DOHH2 (cell line): ENCODE measurements at regions not wholly inside any gene's neighbourhood (a gene's known extent, or its start where the extent isn't known, plus 50 kb on each side); places are given as distances from the start of the nearest gene placed in this dataset.

ENCODE experiments used
- H3F3A ChIP-seq: fragments of 200-600 bp; sonication (generic), shearing (Covaris generic); 2 replicates; pipeline ENCODE4 v1.6.0; 2016; ENCODE audit warnings: antibody characterized with exemption, mild to moderate bottlenecking; ENCODE audit not compliant: control insufficient read depth, insufficient read depth
- H3K27ac ChIP-seq: fragments of 200-600 bp; sonication (generic); 2 replicates; pipeline ENCODE4 v1.5.1; 2014; ENCODE audit warnings: low read depth, mild to moderate bottlenecking, low read length, moderate library complexity
- H3K27me3 ChIP-seq: fragments of 200-600 bp; sonication (generic); 2 replicates; pipeline ENCODE4 v1.6.1; 2014; ENCODE audit warnings: mild to moderate bottlenecking, low read length, mixed read lengths; ENCODE audit not compliant: control insufficient read depth
- H3K36me3 ChIP-seq: fragments of 200-600 bp; sonication (generic); 2 replicates; pipeline ENCODE4 v1.6.1; 2014; ENCODE audit warnings: mild to moderate bottlenecking, low read length, moderate library complexity, mixed read lengths; ENCODE audit not compliant: control insufficient read depth
- H3K4me1 ChIP-seq: fragments of 200-600 bp; sonication (generic); 2 replicates; pipeline ENCODE4 v1.6.1; 2014; ENCODE audit warnings: mild to moderate bottlenecking, low read length, mixed read lengths; ENCODE audit not compliant: control insufficient read depth
- H3K4me2 ChIP-seq: fragments of 200-600 bp; sonication (generic); 2 replicates; pipeline ENCODE4 v1.6.0; 2014; ENCODE audit warnings: mild to moderate bottlenecking, low read length, moderate library complexity
- H3K4me3 ChIP-seq: fragments of 200-600 bp; sonication (generic); 2 replicates; pipeline ENCODE4 v1.5.1; 2014; ENCODE audit warnings: mild to moderate bottlenecking, low read length, mixed read lengths
- H3K79me2 ChIP-seq: fragments of 200-600 bp; sonication (generic); 2 replicates; pipeline ENCODE4 v1.6.1; 2014; ENCODE audit warnings: mild to moderate bottlenecking, low read length, mixed read lengths; ENCODE audit not compliant: control insufficient read depth
- H3K9me2 ChIP-seq: fragments of 200-600 bp; sonication (generic); replicated peaks from 2 replicates; pipeline ENCODE4 v1.6.1; 2014; ENCODE audit warnings: mild to moderate bottlenecking, low read length, mixed read lengths; ENCODE audit not compliant: control insufficient read depth
- H3K9me3 ChIP-seq: fragments of 200-600 bp; sonication (generic); 2 replicates; pipeline ENCODE4 v1.6.1; 2014; ENCODE audit warnings: antibody characterized with exemption, low read length, mixed read lengths; ENCODE audit not compliant: control insufficient read depth, insufficient read depth
- H4K20me1 ChIP-seq: fragments of 200-600 bp; sonication (generic); 2 replicates; pipeline ENCODE4 v1.6.0; 2014; ENCODE audit warnings: low read depth, mild to moderate bottlenecking, antibody characterized with exemption, low read length, moderate library complexity; ENCODE audit not compliant: control insufficient read depth, insufficient read depth
- EZH2phosphoT487 ChIP-seq: fragments of 200-600 bp; sonication (generic); IDR thresholded peaks from 2 replicates; pipeline ENCODE4 v1.6.1; 2017; ENCODE audit warnings: borderline replicate concordance, mild to moderate bottlenecking, antibody characterized with exemption, low read length, moderate library complexity, mixed read lengths
- TF ChIP-seq, protein P1 (sequence below): fragments of 200-600 bp; sonication (generic); IDR thresholded peaks from one replicate; pipeline ENCODE4 v1.5.1; 2014; ENCODE audit warnings: antibody characterized with exemption, mild to moderate bottlenecking, low read depth, low read length; ENCODE audit not compliant: poor library complexity, severe bottlenecking

DNA sequence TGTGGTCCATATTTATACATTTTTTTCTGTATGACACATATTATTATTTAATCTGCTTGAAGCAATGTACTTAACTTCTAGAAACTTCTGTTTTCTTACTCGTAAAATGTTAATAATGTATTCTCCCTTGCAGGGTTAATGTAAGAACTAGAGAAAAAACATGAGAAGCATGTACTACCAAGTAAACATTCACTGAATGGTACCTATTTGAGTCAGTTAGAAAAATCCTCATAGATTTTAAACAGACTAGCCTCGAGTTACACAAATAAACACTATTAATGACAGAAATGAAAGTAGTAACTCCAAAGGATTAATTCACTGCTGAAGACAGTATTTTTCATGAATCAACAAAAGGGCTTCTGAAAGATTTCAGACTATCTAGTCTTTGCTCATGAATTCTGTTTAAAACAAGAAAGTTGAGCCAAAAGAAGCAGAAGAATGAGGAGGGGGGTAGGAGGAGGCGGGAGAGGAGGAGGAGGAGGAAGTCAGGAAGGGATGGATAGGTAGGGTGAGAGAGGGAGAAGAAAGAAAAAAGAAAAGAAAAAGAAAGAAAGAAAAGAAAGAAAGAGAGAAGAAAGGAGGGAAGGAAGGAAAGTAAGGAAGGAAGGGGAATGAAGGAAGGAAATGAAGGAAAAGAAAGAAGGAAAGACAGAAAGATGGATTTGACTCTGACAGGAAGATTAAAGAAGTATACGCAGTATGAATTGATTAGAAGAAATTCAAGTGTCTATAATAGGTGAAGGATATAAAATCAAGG, 68.2 kb upstream of the CCDC91 start:
- Histone ChIP-seq H3F3A (no peaks in the 10 kb centered on the region), H3K4me3 (no peak overlapping the region), H3K27ac (no peak overlapping the region), H4K20me1 (no peaks in the 10 kb centered on the region), H3K4me1 (no peaks in the 10 kb centered on the region), H3K27me3 (no peaks in the 10 kb centered on the region), H3K9me2 (no peaks in the 10 kb centered on the region; the same call in 1 of the 2 replicates), H3K79me2 (no peaks in the 10 kb centered on the region), H3K4me2 (no peak overlapping the region), H3K36me3 (no peaks in the 10 kb centered on the region), H3K9me3 (no peaks in the 10 kb centered on the region)
- TF ChIP-seq EZH2phosphoT487: no peak
- TF ChIP-seq, protein P1, sequence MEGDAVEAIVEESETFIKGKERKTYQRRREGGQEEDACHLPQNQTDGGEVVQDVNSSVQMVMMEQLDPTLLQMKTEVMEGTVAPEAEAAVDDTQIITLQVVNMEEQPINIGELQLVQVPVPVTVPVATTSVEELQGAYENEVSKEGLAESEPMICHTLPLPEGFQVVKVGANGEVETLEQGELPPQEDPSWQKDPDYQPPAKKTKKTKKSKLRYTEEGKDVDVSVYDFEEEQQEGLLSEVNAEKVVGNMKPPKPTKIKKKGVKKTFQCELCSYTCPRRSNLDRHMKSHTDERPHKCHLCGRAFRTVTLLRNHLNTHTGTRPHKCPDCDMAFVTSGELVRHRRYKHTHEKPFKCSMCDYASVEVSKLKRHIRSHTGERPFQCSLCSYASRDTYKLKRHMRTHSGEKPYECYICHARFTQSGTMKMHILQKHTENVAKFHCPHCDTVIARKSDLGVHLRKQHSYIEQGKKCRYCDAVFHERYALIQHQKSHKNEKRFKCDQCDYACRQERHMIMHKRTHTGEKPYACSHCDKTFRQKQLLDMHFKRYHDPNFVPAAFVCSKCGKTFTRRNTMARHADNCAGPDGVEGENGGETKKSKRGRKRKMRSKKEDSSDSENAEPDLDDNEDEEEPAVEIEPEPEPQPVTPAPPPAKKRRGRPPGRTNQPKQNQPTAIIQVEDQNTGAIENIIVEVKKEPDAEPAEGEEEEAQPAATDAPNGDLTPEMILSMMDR: no peak

- TF ChIP-seq EZH2phosphoT487: no peak
- TF ChIP-seq, protein P1: no peak
- Histone ChIP-seq H3K9me3 (no peaks in the 10 kb centered on the region), H3K4me2 (no peak overlapping the region), H3K9me2 (no peaks in the 10 kb centered on the region; the same call in 1 of the 2 replicates), H4K20me1 (no peaks in the 10 kb centered on the region), H3K4me1 (no peaks in the 10 kb centered on the region), H3K27ac (no peak overlapping the region), H3K79me2 (no peaks in the 10 kb centered on the region), H3K36me3 (no peaks in the 10 kb centered on the region), H3F3A (no peaks in the 10 kb centered on the region), H3K27me3 (no peaks in the 10 kb centered on the region), H3K4me3 (no peak overlapping the region)
Observed at GRCh38 chr12:28122756-28123155, 67.5 kb upstream of the CCDC91 start.

DNA sequence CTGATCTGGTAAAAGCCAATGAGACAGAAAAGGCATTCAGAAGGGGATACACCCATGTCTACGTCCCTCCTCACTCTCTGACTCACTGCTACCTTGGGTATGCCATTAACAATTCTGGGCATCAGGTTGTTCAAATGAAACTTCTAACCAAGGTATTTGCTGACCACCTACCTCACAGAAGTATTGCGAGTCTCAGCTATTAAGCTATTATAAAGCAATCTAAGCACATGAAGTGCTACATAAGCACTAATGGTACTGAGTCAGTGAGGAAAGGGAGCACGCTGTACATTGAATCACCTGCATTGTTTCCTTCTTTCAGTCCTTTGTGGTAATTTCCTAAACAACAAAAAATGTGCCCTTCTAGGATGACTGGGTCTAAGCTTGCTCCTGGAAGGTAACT, 62.8 kb upstream of the CCDC91 start:
- H3K79me2 ChIP-seq: no peaks in the 10 kb centered on the region
- H3K4me2 ChIP-seq: no peak overlapping the region
- H3K4me3 ChIP-seq: no peak overlapping the region
- no peaks in the 10 kb centered on the region for H3F3A ChIP-seq
- H3K9me3 ChIP-seq: no peaks in the 10 kb centered on the region
- H3K9me2 ChIP-seq: no peaks in the 10 kb centered on the region; the same call in 1 of the 2 replicates
- TF ChIP-seq, protein P1: no peak
- no peak for TF ChIP-seq EZH2phosphoT487
- no peak overlapping the region for H3K27ac ChIP-seq
- no peaks in the 10 kb centered on the region for H4K20me1 ChIP-seq
- no peaks in the 10 kb centered on the region for H3K36me3 ChIP-seq
- no peaks in the 10 kb centered on the region for H3K4me1 ChIP-seq
- H3K27me3 ChIP-seq: no peaks in the 10 kb centered on the region
